ENCODE measurements at regions not wholly inside any gene's neighbourhood (a gene's known extent, or its start where the extent isn't known, plus 50 kb on each side); places are given as distances from the start of the nearest gene placed in this dataset.
A peak's percentile ranks its signal among the peaks of the same experiment; 100 is the strongest.

- peaks cover 4 to 28% (median 10%) of the 10 kb centered on the region in 6 donors for H3K9me3 Mint-ChIP-seq
These were observed 1781.7 kb upstream of the PCDH10 start for GRCh38 chr4:131367441-131367840.

GRCh38 chr4:131370846-131371245, 1778.2 kb upstream of the PCDH10 start:
- H3K27ac Mint-ChIP-seq = no peak overlapping the region
- no peak overlapping the region for H3K4me3 Mint-ChIP-seq
- H3K27me3 Mint-ChIP-seq (ENCODE audit: low read depth in 3 of 3) = no peaks in the 10 kb centered on the region

More at GRCh38 chr4:131367441-131367840, 1781.7 kb upstream of the PCDH10 start:
- Mint-ChIP-seq H3K4me3 (no peak overlapping the region), H3K4me1 (no peaks in the 10 kb centered on the region), H3K27me3 (ENCODE audit: low read depth in 3 of 3) (no peaks in the 10 kb centered on the region), H3K27ac (no peak overlapping the region), H3K36me3 (no peaks in the 10 kb centered on the region)
- no peak for DNase-seq

GRCh38 chr4:131381055-131381454, 1768.0 kb upstream of the PCDH10 start:
- H3K27me3 Mint-ChIP-seq (ENCODE audit: low read depth in 3 of 3) = peaks cover 0 to 1% (median 0%) of the 10 kb centered on the region in 3 donors
- H3K36me3 Mint-ChIP-seq = no peaks in the 10 kb centered on the region
- peaks cover 4 to 54% (median 30%) of the 10 kb centered on the region in 6 donors for H3K9me3 Mint-ChIP-seq
- H3K27ac Mint-ChIP-seq = no peak overlapping the region
- no peak overlapping the region for H3K4me3 Mint-ChIP-seq
- no peaks in the 10 kb centered on the region for H3K4me1 Mint-ChIP-seq
- DNase-seq = no peak

More at GRCh38 chr4:131370846-131371245, 1778.2 kb upstream of the PCDH10 start:
- DNase-seq = no peak
- no peaks in the 10 kb centered on the region for H3K36me3 Mint-ChIP-seq
- peaks cover 0 to 44% (median 14%) of the 10 kb centered on the region in 6 donors for H3K9me3 Mint-ChIP-seq
- H3K4me1 Mint-ChIP-seq = no peaks in the 10 kb centered on the region

GRCh38 chr4:131382839-131383238, 1766.3 kb upstream of the PCDH10 start:
- H3K27me3 Mint-ChIP-seq (ENCODE audit: low read depth in 3 of 3) = peaks cover 0 to 1% (median 0%) of the 10 kb centered on the region in 3 donors
- H3K4me1 Mint-ChIP-seq = no peaks in the 10 kb centered on the region
- H3K36me3 Mint-ChIP-seq = no peaks in the 10 kb centered on the region
- H3K4me3 Mint-ChIP-seq = no peak overlapping the region
- no peak overlapping the region for H3K27ac Mint-ChIP-seq
- no peak for DNase-seq
- H3K9me3 Mint-ChIP-seq = peaks cover 8 to 64% (median 37%) of the 10 kb centered on the region in 6 donors

- no peaks in the 10 kb centered on the region for H3K4me1 Mint-ChIP-seq
- H3K27ac Mint-ChIP-seq = no peak overlapping the region
- H3K4me3 Mint-ChIP-seq = no peak overlapping the region
- no peak for DNase-seq
- no peaks in the 10 kb centered on the region for H3K36me3 Mint-ChIP-seq
- H3K9me3 Mint-ChIP-seq = peaks cover 17 to 48% (median 25%) of the 10 kb centered on the region in 6 donors
- peaks cover 0 to 4% (median 1%) of the 10 kb centered on the region in 3 donors for H3K27me3 Mint-ChIP-seq (ENCODE audit: low read depth in 3 of 3)
These were observed 1760.8 kb upstream of the PCDH10 start for GRCh38 chr4:131388277-131388676.

GRCh38 chr4:131408102-131408501, 1741.0 kb upstream of the PCDH10 start:
- DNase-seq = no peak
- Mint-ChIP-seq H3K27me3 (ENCODE audit: low read depth in 3 of 3) (no peaks in the 10 kb centered on the region), H3K4me1 (no peaks in the 10 kb centered on the region), H3K4me3 (no peak overlapping the region), H3K36me3 (no peaks in the 10 kb centered on the region), H3K9me3 (peaks cover 8 to 37% (median 25%) of the 10 kb centered on the region in 6 donors), H3K27ac (no peak overlapping the region)

GRCh38 chr4:131411393-131411792, 1737.7 kb upstream of the PCDH10 start:
- Mint-ChIP-seq H3K27ac (no peak overlapping the region), H3K36me3 (no peaks in the 10 kb centered on the region), H3K4me3 (no peak overlapping the region), H3K4me1 (no peaks in the 10 kb centered on the region), H3K27me3 (ENCODE audit: low read depth in 3 of 3) (no peaks in the 10 kb centered on the region), H3K9me3 (peaks cover 0 to 43% (median 20%) of the 10 kb centered on the region in 6 donors)
- DNase-seq = no peak

GRCh38 chr4:131419147-131419546, 1729.9 kb upstream of the PCDH10 start:
- H3K36me3 Mint-ChIP-seq = no peaks in the 10 kb centered on the region

GRCh38 chr4:131426023-131426758, 1722.9 kb upstream of the PCDH10 start:
- H3K4me3 Mint-ChIP-seq = no peak overlapping the region
- H3K36me3 Mint-ChIP-seq = no peaks in the 10 kb centered on the region
- H3K9me3 Mint-ChIP-seq = peaks cover 16 to 63% (median 22%) of the 10 kb centered on the region in 6 donors
- H3K4me1 Mint-ChIP-seq = no peaks in the 10 kb centered on the region
- DNase-seq = no peak
- H3K27ac Mint-ChIP-seq = no peak overlapping the region
- peaks cover 0 to 4% (median 1%) of the 10 kb centered on the region in 3 donors for H3K27me3 Mint-ChIP-seq (ENCODE audit: low read depth in 3 of 3)

More at GRCh38 chr4:131419147-131419546, 1729.9 kb upstream of the PCDH10 start:
- no peaks in the 10 kb centered on the region for H3K4me1 Mint-ChIP-seq
- H3K9me3 Mint-ChIP-seq = peaks cover 1 to 31% (median 27%) of the 10 kb centered on the region in 6 donors
- no peak for DNase-seq
- H3K27ac Mint-ChIP-seq = no peak overlapping the region
- H3K27me3 Mint-ChIP-seq (ENCODE audit: low read depth in 3 of 3) = peaks cover 0 to 4% (median 0%) of the 10 kb centered on the region in 3 donors
- H3K4me3 Mint-ChIP-seq = no peak overlapping the region

- no peaks in the 10 kb centered on the region for H3K36me3 Mint-ChIP-seq
- no peak overlapping the region for H3K4me3 Mint-ChIP-seq
- H3K4me1 Mint-ChIP-seq = no peaks in the 10 kb centered on the region
- no peak for DNase-seq
- H3K9me3 Mint-ChIP-seq = peaks cover 12 to 56% (median 19%) of the 10 kb centered on the region in 6 donors
- peaks cover 0 to 1% (median 0%) of the 10 kb centered on the region in 3 donors for H3K27me3 Mint-ChIP-seq (ENCODE audit: low read depth in 3 of 3)
- no peak overlapping the region for H3K27ac Mint-ChIP-seq
These were observed 1722.1 kb upstream of the PCDH10 start for GRCh38 chr4:131427000-131427399.

GRCh38 chr4:131430302-131430701, 1718.8 kb upstream of the PCDH10 start:
- DNase-seq = no peak
- Mint-ChIP-seq H3K4me1 (no peaks in the 10 kb centered on the region), H3K4me3 (no peak overlapping the region), H3K27ac (no peak overlapping the region), H3K9me3 (peaks cover 17 to 71% (median 21%) of the 10 kb centered on the region in 6 donors), H3K36me3 (no peaks in the 10 kb centered on the region), H3K27me3 (ENCODE audit: low read depth in 3 of 3) (peaks cover 0 to 2% (median 1%) of the 10 kb centered on the region in 3 donors)

- no peak for DNase-seq
- H3K4me3 Mint-ChIP-seq = no peak overlapping the region
- no peaks in the 10 kb centered on the region for H3K4me1 Mint-ChIP-seq
- H3K27ac Mint-ChIP-seq = no peak overlapping the region
- H3K27me3 Mint-ChIP-seq (ENCODE audit: low read depth in 3 of 3) = no peaks in the 10 kb centered on the region
- peaks cover 10 to 45% (median 33%) of the 10 kb centered on the region in 6 donors for H3K9me3 Mint-ChIP-seq
- H3K36me3 Mint-ChIP-seq = peaks cover 0 to 4% (median 3%) of the 10 kb centered on the region in 3 donors
These were observed 1707.9 kb upstream of the PCDH10 start for GRCh38 chr4:131441004-131441688.

GRCh38 chr4:131447883-131448282, 1701.2 kb upstream of the PCDH10 start:
- no peak for DNase-seq
- Mint-ChIP-seq H3K27me3 (ENCODE audit: low read depth in 3 of 3) (no peaks in the 10 kb centered on the region), H3K9me3 (peaks cover 0 to 24% (median 9%) of the 10 kb centered on the region in 6 donors), H3K36me3 (peaks cover 0 to 3% (median 0%) of the 10 kb centered on the region in 3 donors), H3K27ac (no peak overlapping the region), H3K4me1 (no peaks in the 10 kb centered on the region), H3K4me3 (no peak overlapping the region)

- Mint-ChIP-seq H3K36me3 (peaks cover 0 to 3% (median 0%) of the 10 kb centered on the region in 3 donors), H3K4me3 (peak overlapping the region in 1 of 5 donors; percentile 3), H3K4me1 (no peaks in the 10 kb centered on the region), H3K9me3 (peaks cover 1 to 35% (median 6%) of the 10 kb centered on the region in 6 donors), H3K27ac (no peak overlapping the region), H3K27me3 (ENCODE audit: low read depth in 3 of 3) (no peaks in the 10 kb centered on the region)
- DNase-seq = no peak
These were observed 1698.4 kb upstream of the PCDH10 start for GRCh38 chr4:131450572-131451209.
